ENCODE measurements at regions not wholly inside any gene's neighbourhood (a gene's known extent, or its start where the extent isn't known, plus 50 kb on each side); places are given as distances from the start of the nearest gene placed in this dataset.

DNA sequence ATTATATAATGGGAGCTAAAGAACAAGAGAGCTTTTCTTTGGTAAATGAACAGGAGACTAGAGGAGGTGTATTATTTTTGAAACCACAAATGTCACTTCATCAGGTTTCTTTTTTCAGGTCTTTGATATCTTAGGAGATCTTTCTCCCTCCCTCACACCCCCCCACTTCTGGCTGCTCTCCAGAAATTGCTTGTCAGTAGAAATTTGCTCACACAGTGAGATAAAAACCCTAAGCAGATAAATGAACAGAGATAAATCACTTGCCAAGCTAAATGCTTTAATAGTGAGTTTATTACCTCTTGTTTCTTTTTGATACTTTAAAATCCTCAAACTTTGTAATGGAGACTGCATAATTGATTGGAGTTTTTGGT lies 421.2 kb upstream of the TENM3 start:
- TF ChIP-seq, protein P1, sequence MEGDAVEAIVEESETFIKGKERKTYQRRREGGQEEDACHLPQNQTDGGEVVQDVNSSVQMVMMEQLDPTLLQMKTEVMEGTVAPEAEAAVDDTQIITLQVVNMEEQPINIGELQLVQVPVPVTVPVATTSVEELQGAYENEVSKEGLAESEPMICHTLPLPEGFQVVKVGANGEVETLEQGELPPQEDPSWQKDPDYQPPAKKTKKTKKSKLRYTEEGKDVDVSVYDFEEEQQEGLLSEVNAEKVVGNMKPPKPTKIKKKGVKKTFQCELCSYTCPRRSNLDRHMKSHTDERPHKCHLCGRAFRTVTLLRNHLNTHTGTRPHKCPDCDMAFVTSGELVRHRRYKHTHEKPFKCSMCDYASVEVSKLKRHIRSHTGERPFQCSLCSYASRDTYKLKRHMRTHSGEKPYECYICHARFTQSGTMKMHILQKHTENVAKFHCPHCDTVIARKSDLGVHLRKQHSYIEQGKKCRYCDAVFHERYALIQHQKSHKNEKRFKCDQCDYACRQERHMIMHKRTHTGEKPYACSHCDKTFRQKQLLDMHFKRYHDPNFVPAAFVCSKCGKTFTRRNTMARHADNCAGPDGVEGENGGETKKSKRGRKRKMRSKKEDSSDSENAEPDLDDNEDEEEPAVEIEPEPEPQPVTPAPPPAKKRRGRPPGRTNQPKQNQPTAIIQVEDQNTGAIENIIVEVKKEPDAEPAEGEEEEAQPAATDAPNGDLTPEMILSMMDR (conservative IDR thresholded peaks at IDR 0.05) = no peak
- TF ChIP-seq ZFX (IDR thresholded peaks at IDR 0.05) = no peak

Data from C4-2B (cell line).